GM10248 (cell line): ENCODE measurements at regions not wholly inside any gene's neighbourhood (a gene's known extent, or its start where the extent isn't known, plus 50 kb on each side); places are given as distances from the start of the nearest gene placed in this dataset.

Experiments
- CTCF ChIA-PET: fragments of 300-600 bp; sonication (Branson Sonifier 250); formaldehyde crosslinking; extraction: SDS; loops from one replicate; lab custom pipeline; 2021; ENCODE audit warnings: antibody characterized with exemption; lab: Yijun Ruan, JAX
- POLR2A ChIA-PET: fragments of 350-650 bp; sonication (Branson Sonifier 250); formaldehyde crosslinking; extraction: SDS; loops from one replicate; lab custom pipeline; 2020; ENCODE audit warnings: antibody characterized with exemption; lab: Yijun Ruan, JAX
- DNase-seq: peaks from one replicate; pipeline ENCODE4 v3.0.0; 2012; ENCODE audit errors: extremely low spot score
- TF ChIP-seq, protein P1 (sequence below): IDR thresholded peaks from 2 replicates; pipeline ENCODE4 v1.5.1; 2012; ENCODE audit warnings: mild to moderate bottlenecking, low read depth; ENCODE audit errors: extremely low read depth, missing control alignments, control extremely low read depth

DNA sequence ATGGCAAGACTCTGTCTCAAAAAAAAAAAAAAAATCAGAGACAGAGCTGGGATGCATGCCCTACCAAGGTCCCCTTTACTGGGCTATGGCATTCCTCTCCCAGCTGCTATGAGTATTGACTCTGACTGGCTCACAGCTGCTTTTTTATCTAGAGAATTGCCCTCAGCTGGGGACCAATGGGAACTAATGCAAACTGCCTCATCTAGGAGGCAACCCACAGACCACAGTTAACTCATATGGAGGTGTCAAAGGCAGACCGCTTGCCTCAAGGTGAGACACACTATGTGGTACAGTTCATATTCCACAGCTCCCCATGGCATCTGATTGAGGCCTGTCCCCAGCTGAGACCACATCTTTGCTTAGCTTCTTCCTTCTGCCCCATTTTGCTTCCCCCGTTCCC, 183.5 kb upstream of the EOMES start:
- ChIA-PET POLR2A (no interaction called here), CTCF (no interaction called here)
- DNase-seq, result no peak
- TF ChIP-seq, protein P1, sequence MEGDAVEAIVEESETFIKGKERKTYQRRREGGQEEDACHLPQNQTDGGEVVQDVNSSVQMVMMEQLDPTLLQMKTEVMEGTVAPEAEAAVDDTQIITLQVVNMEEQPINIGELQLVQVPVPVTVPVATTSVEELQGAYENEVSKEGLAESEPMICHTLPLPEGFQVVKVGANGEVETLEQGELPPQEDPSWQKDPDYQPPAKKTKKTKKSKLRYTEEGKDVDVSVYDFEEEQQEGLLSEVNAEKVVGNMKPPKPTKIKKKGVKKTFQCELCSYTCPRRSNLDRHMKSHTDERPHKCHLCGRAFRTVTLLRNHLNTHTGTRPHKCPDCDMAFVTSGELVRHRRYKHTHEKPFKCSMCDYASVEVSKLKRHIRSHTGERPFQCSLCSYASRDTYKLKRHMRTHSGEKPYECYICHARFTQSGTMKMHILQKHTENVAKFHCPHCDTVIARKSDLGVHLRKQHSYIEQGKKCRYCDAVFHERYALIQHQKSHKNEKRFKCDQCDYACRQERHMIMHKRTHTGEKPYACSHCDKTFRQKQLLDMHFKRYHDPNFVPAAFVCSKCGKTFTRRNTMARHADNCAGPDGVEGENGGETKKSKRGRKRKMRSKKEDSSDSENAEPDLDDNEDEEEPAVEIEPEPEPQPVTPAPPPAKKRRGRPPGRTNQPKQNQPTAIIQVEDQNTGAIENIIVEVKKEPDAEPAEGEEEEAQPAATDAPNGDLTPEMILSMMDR, result no peak

DNA sequence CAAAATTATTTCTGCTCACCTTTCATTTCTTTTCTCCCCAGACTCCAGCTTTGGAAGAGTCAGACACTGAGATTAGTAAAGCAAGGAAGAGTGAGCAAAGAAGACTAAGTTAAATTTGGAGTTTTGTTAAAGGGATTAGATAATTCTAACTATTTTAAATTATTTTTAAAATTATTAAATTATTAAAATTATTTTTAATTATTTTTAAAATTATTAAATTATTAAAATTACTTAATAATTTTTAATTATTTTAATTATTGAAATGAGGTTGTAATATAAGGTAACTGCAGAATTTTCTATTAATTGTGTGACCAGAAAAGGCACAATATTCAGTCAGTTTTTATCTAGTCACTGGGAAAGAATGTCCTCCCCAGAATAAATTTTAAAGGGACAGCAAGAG, 185.0 kb upstream of the EOMES start:
- ChIA-PET POLR2A (no interaction called here), CTCF (no interaction called here)
- TF ChIP-seq, protein P1, result no peak
- no peak for DNase-seq

DNA sequence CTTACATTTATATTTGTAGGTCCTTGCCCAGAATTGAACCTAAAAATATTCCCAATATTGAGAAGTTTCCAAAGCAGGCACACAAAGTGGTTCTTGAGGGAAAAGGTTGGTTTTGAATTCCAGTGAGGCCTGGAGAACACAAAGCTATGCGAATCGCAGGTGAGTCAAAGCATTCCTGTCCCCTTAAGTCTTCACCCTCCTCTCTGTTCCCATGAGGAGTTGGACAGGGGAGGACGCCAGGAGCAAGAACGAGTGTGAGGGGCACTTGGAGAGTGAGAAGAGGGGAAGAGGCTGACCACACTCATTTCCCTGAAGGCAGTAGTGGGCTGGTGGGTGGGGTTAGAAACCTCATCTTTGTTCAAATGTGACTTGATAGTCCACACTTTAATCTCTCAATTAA, 185.8 kb upstream of the EOMES start:
- POLR2A ChIA-PET, result no interaction called here
- TF ChIP-seq, protein P1, result no peak
- CTCF ChIA-PET, result no interaction called here
- DNase-seq, result no peak

DNA sequence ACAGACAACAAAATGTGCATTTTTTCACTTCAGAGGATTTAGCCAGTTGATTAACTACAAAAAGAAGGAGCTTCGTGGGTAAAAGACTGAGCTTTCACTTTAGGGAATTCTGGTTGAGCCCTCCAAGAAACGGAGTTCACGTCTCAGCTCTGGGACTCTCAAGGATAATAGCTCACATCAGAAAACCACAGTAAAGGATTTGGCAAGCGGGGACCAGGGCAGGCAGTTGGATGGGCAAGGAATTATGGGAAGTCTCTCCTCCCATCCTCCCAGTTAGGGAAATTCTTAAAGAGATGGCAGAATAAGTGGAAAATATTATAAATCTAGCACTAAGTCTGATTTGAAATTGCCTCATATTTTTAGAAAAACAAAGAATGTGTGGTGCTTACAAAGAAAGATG, 188.3 kb upstream of the EOMES start:
- ChIA-PET POLR2A (no interaction called here), CTCF (no interaction called here)
- no peak for DNase-seq
- TF ChIP-seq, protein P1, result no peak

DNA sequence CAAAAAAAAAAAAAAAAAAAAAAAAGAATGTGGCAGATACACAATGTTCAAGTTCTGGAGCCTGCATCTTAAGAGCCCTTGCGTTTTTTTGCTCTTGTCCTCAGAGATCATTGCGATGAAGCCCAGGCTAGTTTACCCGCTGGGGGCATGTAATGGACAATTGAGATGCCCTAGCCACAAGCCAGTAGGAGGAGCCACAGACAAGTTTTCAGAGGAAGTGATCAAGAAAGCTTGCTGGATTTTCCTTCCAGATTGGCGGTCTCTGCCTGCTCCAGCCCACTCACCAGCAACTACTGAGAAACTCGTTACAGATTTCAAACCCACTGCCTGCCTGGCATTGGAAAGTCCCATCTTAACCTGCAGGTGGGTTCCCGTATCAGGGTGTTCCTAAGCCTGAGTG, 192.1 kb upstream of the EOMES start:
- TF ChIP-seq, protein P1, result peak; percentile 25
- CTCF ChIA-PET, result interaction anchor here (1.0 to 1.6 kb wide), 2 partner anchors 12 to 202 kb away, joined by 3 to 4 read pairs; no protein-coding TSS in a partner anchor
- DNase-seq, result no peak

DNA sequence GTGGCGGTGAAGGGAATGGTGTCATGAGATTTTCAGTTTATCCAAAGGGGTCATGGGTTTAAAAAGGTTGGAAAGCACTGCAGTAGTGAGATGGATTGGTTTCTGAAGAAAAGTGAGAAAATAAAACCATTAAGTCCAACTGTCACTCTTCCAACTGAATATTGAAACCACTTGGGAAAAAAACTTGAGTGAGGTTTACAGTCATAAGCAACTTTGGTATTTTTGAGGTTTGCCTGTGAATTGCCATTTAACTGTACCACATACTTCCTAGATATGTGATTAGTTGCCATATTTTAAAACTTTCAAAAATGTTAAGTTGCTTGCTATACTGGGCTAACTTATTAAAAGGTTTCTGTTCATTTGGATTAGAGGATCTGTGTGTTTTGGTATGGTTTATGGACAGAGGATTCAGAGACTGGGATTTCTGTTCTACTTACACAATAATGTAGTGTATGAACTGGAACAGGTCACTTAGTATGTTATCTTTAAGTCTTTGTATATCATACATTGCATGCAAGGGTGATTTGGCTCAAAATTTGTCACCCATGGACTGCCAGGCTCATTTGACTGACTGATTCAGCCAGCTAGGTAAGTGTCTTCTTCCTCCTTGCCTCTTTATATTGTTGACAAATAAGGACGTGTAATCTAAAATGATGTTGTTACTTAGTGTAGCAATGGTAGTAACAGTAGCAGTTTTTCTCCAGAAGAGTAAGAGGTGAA, 201.4 kb upstream of the EOMES start:
- TF ChIP-seq, protein P1, result no peak
- POLR2A ChIA-PET, result no interaction called here

More for the DNA sequence above, 192.1 kb upstream of the EOMES start:
- POLR2A ChIA-PET, result no interaction called here

More for the DNA sequence above, 201.4 kb upstream of the EOMES start:
- CTCF ChIA-PET, result interaction anchor here (0.8 to 1.3 kb wide), 2 partner anchors 11 to 12 kb away, joined by 3 read pairs; no protein-coding TSS in a partner anchor
- no peak for DNase-seq
